Uterus (tissue), 3 donors: ENCODE measurements at regions not wholly inside any gene's neighbourhood (a gene's known extent, or its start where the extent isn't known, plus 50 kb on each side); places are given as distances from the start of the nearest gene placed in this dataset.

Source experiments
- DNase-seq, 2 donors: peaks; one replicate each; pipeline ENCODE4 v3.0.0-alpha.2; 2019 to 2020
- H3K27ac ChIP-seq, 2 donors: fragments of 200-600 bp; sonication (generic); 1 replicate in 1 of 2; 2 replicates in 1 of 2; pipeline ENCODE4 v1.5.1; 2016 to 2018
- H3K27me3 ChIP-seq, 2 donors: fragments of 200-600 bp; sonication (generic); one replicate each; pipeline ENCODE4 v1.5.1; 2018 to 2019; ENCODE audit warnings: control low read depth in 1 of 2
- H3K36me3 ChIP-seq, 2 donors: fragments of 200-600 bp; sonication (generic); one replicate each; pipeline ENCODE4 v1.5.1; 2019; ENCODE audit warnings: control low read depth in 1 of 2
- H3K4me1 ChIP-seq, 2 donors: fragments of 200-600 bp; sonication (generic); one replicate each; pipeline ENCODE4 v1.5.1; 2018 to 2019; ENCODE audit warnings: control low read depth in 1 of 2
- H3K4me3 ChIP-seq, 2 donors: fragments of 200-600 bp; sonication (generic); 1 replicate in 1 of 2; 2 replicates in 1 of 2; pipeline ENCODE4 v1.5.1; 2018 to 2019; ENCODE audit warnings: mild to moderate bottlenecking in 1 of 2
- H3K9me3 ChIP-seq, 2 donors: fragments of 200-600 bp; sonication (generic); one replicate each; pipeline ENCODE4 v1.5.1; 2019; ENCODE audit warnings: control low read depth in 1 of 2
- POLR2A ChIP-seq, 2 donors: fragments of 450-650 bp; IDR thresholded peaks; one replicate each; pipeline ENCODE4 v1.6.1; 2016; ENCODE audit warnings: antibody characterized with exemption in 2 of 2, mild to moderate bottlenecking in 1 of 2, moderate library complexity in 1 of 2
- intact Hi-C: fragments of 100-400 bp; cut with DNase I; formaldehyde crosslinking; loops from one replicate; pipeline ENCODE4 v1.15.1; 2023; ENCODE audit warnings: low total_unique reads
- TF ChIP-seq, protein P1 (sequence below), 4 experiments: fragments of 200-600 bp in 2 of 4; fragments of 450-650 bp in 2 of 4; sonication (generic) in 2 of 4; IDR thresholded peaks; one replicate each; pipeline ENCODE4 v1.5.1; 2016 to 2019; ENCODE audit warnings: antibody characterized with exemption in 4 of 4, mild to moderate bottlenecking in 2 of 4, moderate library complexity in 1 of 4
- donor health status: DM: yes; HTN: yes; CAD: no.

DNA sequence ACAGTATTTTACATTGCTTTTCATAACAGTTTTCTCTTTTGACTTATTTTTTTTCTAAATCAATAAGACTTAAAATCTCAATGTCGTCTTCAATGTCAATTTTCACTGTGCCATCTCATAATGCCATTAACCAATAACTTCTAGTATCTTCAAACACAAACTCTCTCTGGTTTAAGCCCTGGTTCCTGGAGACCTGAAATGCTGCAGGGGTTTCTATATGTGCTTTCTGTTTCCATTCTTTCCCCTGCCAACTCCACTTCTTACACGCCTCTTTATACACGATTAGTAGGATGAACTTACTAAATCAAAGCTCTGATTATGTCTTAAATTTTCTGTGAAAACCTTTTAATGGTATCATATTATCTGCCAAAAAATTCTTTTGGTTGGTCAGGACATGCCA, 191.4 kb downstream of the AMY1C start:
- no peaks in the 10 kb centered on the region for H3K4me1 ChIP-seq
- H3K9me3 ChIP-seq, result no peaks in the 10 kb centered on the region
- no peaks in the 10 kb centered on the region for H3K27me3 ChIP-seq
- H3K4me3 ChIP-seq, result no peak overlapping the region
- no peaks in the 10 kb centered on the region for H3K36me3 ChIP-seq
- intact Hi-C loops, result no loop called here
- DNase-seq, result no peak
- TF ChIP-seq POLR2A (IDR thresholded peaks at IDR 0.05), result no peak
- TF ChIP-seq, protein P1, sequence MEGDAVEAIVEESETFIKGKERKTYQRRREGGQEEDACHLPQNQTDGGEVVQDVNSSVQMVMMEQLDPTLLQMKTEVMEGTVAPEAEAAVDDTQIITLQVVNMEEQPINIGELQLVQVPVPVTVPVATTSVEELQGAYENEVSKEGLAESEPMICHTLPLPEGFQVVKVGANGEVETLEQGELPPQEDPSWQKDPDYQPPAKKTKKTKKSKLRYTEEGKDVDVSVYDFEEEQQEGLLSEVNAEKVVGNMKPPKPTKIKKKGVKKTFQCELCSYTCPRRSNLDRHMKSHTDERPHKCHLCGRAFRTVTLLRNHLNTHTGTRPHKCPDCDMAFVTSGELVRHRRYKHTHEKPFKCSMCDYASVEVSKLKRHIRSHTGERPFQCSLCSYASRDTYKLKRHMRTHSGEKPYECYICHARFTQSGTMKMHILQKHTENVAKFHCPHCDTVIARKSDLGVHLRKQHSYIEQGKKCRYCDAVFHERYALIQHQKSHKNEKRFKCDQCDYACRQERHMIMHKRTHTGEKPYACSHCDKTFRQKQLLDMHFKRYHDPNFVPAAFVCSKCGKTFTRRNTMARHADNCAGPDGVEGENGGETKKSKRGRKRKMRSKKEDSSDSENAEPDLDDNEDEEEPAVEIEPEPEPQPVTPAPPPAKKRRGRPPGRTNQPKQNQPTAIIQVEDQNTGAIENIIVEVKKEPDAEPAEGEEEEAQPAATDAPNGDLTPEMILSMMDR (IDR thresholded peaks at IDR 0.05), result no peak
- H3K27ac ChIP-seq, result no peak overlapping the region

DNA sequence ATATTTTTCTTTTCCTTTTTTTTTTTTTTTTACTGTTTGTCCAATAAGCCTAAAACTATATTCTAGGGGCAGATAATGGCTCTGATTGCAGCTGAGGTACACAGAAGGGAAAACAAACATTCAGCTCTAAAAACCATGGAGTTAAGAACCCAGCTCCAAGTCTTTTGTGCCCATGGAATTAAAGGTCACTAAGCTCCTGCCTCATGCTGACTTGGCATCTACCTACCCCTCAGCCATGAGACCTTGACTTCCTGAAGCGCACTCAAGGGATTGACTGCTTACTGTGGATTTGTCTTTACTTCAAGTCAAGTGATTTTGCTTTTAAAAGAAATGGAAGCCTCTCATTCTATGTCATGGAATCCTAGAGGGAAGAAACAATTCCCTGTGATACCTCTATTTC, 192.3 kb downstream of the AMY1C start:
- TF ChIP-seq, protein P1 (IDR thresholded peaks at IDR 0.05), result no peak
- TF ChIP-seq POLR2A (IDR thresholded peaks at IDR 0.05), result no peak

DNA sequence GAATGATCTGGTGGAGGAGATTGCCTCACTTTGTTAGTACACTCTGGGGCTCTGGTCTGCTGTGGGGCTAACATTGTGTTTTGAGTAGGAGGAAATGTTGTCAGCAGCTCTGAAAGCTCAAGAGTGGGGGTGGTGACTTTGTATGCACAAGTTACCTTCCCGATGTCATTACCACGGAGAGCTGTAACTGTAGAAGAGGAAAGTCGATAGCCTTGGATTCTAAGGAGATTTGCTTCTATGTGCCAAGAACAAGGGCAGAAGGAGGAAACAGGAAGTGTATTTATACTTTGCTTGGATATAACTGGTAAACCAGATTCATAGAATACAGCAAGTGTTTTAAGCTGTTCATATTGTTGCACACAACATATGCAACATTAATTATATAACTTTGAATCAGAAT, 196.1 kb downstream of the AMY1C start:
- H3K27ac ChIP-seq, result no peak overlapping the region
- no peak overlapping the region for H3K4me3 ChIP-seq
- intact Hi-C loops, result no loop called here
- H3K4me1 ChIP-seq, result no peaks in the 10 kb centered on the region
- H3K9me3 ChIP-seq, result no peaks in the 10 kb centered on the region
- no peaks in the 10 kb centered on the region for H3K36me3 ChIP-seq
- H3K27me3 ChIP-seq, result no peaks in the 10 kb centered on the region
- TF ChIP-seq POLR2A (IDR thresholded peaks at IDR 0.05), result no peak
- TF ChIP-seq, protein P1 (IDR thresholded peaks at IDR 0.05), result no peak
- no peak for DNase-seq

More for the DNA sequence above, 192.3 kb downstream of the AMY1C start:
- Histone ChIP-seq H3K27me3 (no peaks in the 10 kb centered on the region), H3K4me3 (no peak overlapping the region), H3K27ac (no peak overlapping the region), H3K36me3 (no peaks in the 10 kb centered on the region), H3K9me3 (no peaks in the 10 kb centered on the region), H3K4me1 (no peaks in the 10 kb centered on the region)
- no peak for DNase-seq
- intact Hi-C loops, result no loop called here

DNA sequence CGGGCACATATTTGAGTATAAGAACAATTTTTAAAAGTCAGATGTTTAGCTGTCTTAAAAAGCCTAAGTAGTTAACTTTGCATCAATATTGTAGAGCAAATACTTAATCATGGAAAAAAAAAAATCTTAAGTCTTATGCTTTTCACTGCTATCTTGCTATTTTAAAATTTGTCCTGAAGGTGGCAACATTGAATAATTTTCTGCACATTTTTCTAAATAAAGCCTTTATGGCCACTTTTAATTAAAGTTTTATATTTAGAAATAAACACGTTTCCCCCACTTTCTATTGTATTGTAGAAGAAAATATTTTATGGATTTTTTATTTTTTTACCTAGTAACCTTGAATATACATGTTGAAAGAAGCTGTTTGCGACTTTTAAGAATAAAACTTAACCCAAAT, 198.8 kb downstream of the AMY1C start:
- no peaks in the 10 kb centered on the region for H3K36me3 ChIP-seq
- intact Hi-C loops, result no loop called here
- no peaks in the 10 kb centered on the region for H3K9me3 ChIP-seq
- no peaks in the 10 kb centered on the region for H3K27me3 ChIP-seq
- DNase-seq, result no peak
- no peaks in the 10 kb centered on the region for H3K4me1 ChIP-seq
- no peak overlapping the region for H3K4me3 ChIP-seq
- H3K27ac ChIP-seq, result no peak overlapping the region
- TF ChIP-seq, protein P1 (IDR thresholded peaks at IDR 0.05), result no peak

DNA sequence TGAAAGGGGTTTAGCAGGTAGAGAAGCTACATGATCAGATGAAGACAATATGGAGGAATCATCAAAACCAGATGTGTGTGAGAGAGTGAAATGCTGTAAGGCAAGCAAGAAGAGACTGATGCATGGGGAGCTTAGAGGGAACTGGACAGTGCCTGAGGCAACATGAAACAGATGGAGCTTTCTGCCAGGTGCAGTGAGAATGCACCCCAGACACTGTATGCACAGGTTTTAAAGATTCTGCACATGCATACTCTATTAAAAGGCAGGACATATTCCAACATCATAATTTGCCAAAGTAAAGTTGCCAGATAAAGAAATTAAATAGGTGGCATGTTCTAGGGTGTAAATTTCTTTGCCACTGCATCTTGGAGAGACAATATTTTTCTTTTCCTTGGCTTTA, 200.1 kb downstream of the AMY1C start:
- Histone ChIP-seq H3K27ac (no peak overlapping the region), H3K27me3 (no peaks in the 10 kb centered on the region), H3K4me3 (no peak overlapping the region), H3K36me3 (no peaks in the 10 kb centered on the region), H3K4me1 (no peaks in the 10 kb centered on the region), H3K9me3 (no peaks in the 10 kb centered on the region)
- no peak for DNase-seq
- no peak for TF ChIP-seq POLR2A (IDR thresholded peaks at IDR 0.05)
- TF ChIP-seq, protein P1 (IDR thresholded peaks at IDR 0.05), result no peak
- intact Hi-C loops, result no loop called here
